ENCODE measurements at regions not wholly inside any gene's neighbourhood (a gene's known extent, or its start where the extent isn't known, plus 50 kb on each side); places are given as distances from the start of the nearest gene placed in this dataset.

DNA sequence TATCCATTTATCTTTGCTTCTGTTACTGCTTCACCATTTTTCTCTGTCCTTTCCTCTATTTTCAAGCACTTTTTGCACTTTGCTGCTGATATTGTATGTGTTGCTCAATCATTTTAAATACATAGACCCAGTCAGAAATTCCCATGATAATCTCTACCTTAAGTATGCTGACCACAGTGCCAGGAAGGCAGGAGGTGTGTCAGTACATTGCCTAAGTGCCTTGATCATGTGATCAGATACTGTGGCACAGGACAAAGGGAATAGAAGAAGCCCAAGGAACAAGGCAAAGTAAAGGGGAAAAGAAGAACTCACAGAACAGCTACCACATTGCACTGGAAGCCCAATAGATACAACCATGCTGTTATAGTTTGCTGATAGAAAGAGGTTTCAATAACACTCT is 53.7 kb upstream of the CD36 start:
- H3K36me3 ChIP-seq (ENCODE audit: control insufficient read depth in 2 of 2, extremely low read depth in 1 of 2, insufficient read depth in 2 of 2, low read length in 2 of 2), result no peaks in the 10 kb centered on the region
- no peaks in the 10 kb centered on the region for H3K9me3 ChIP-seq (ENCODE audit: control insufficient read depth, low read depth, low read length)
- no peak overlapping the region for H3K4me3 ChIP-seq (ENCODE audit: control insufficient read depth in 2 of 3, extremely low read depth in 1 of 3, insufficient read depth in 2 of 3, low read depth in 1 of 3, low read length in 3 of 3)
- no peak overlapping the region for H3K4me2 ChIP-seq (ENCODE audit: control insufficient read depth, extremely low read depth, insufficient read depth, low read depth, low read length)
- DNase-seq (ENCODE audit: low read depth, low spot score), result no peak
- H3K27me3 ChIP-seq (ENCODE audit: control insufficient read depth, extremely low read depth, insufficient read depth, low read length), result no peaks in the 10 kb centered on the region
- peak; percentile 91 for FAIRE-seq
- H3K79me2 ChIP-seq (ENCODE audit: control insufficient read depth, insufficient read depth, low read length), result no peaks in the 10 kb centered on the region
- H4K20me1 ChIP-seq (ENCODE audit: control insufficient read depth, extremely low read depth, insufficient read depth, low read length), result no peaks in the 10 kb centered on the region
- no peaks in the 10 kb centered on the region for H3K9me1 ChIP-seq (ENCODE audit: control insufficient read depth, extremely low read depth, insufficient read depth, low read length)
- H3K27ac ChIP-seq (ENCODE audit: control insufficient read depth, insufficient read depth, low read length), result no peak overlapping the region
- H3K9ac ChIP-seq (ENCODE audit: control insufficient read depth, extremely low read depth, insufficient read depth, low read length), result no peak overlapping the region
- peaks cover 8% of the 10 kb centered on the region for H3K4me1 ChIP-seq (ENCODE audit: control insufficient read depth, extremely low read depth, insufficient read depth, low read length)
- H2AFZ ChIP-seq (ENCODE audit: control insufficient read depth, low read length), result peak overlapping the region; percentile 17
- TF ChIP-seq EZH2 (IDR thresholded peaks at IDR 0.05; ENCODE audit: low read length), result no peak
- TF ChIP-seq, protein P1, sequence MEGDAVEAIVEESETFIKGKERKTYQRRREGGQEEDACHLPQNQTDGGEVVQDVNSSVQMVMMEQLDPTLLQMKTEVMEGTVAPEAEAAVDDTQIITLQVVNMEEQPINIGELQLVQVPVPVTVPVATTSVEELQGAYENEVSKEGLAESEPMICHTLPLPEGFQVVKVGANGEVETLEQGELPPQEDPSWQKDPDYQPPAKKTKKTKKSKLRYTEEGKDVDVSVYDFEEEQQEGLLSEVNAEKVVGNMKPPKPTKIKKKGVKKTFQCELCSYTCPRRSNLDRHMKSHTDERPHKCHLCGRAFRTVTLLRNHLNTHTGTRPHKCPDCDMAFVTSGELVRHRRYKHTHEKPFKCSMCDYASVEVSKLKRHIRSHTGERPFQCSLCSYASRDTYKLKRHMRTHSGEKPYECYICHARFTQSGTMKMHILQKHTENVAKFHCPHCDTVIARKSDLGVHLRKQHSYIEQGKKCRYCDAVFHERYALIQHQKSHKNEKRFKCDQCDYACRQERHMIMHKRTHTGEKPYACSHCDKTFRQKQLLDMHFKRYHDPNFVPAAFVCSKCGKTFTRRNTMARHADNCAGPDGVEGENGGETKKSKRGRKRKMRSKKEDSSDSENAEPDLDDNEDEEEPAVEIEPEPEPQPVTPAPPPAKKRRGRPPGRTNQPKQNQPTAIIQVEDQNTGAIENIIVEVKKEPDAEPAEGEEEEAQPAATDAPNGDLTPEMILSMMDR (optimal IDR thresholded peaks at IDR 0.05 in 1 of 3, IDR thresholded peaks at IDR 0.05 in 1 of 3, conservative IDR thresholded peaks at IDR 0.05 in 1 of 3; ENCODE audit: extremely low read depth in 1 of 3, insufficient read depth in 2 of 3, low read length in 3 of 3), result no peak
- dilution Hi-C loops (cut with MboI; ENCODE audit: extremely low pct_ligation_motif_present, low sequenced_read_pairs), result no loop called here

DNA sequence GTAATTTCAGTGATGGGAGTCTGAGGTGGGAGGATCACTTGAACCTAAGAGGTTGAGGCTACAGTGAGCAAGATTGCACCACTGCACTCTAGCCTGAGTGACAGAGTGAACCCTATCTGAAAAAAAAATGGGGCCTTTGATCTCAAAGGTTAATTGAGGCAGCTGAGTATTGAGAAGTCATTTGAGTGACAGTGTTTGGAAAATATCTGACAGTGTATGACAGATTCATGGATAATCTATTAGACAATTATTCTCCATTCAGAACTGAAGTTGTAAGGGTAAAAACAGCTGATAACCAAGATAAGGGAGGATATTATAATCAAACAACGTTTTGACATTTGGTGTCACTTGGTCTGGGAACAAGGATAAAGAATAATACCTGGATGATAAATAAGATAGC is 50.9 kb upstream of the CD36 start:
- no peak overlapping the region for H3K4me3 ChIP-seq (ENCODE audit: control insufficient read depth in 2 of 3, extremely low read depth in 1 of 3, insufficient read depth in 2 of 3, low read depth in 1 of 3, low read length in 3 of 3)
- TF ChIP-seq EZH2 (IDR thresholded peaks at IDR 0.05; ENCODE audit: low read length), result no peak
- TF ChIP-seq, protein P1 (optimal IDR thresholded peaks at IDR 0.05 in 1 of 3, IDR thresholded peaks at IDR 0.05 in 1 of 3, conservative IDR thresholded peaks at IDR 0.05 in 1 of 3; ENCODE audit: extremely low read depth in 1 of 3, insufficient read depth in 2 of 3, low read length in 3 of 3), result no peak
- H3K27ac ChIP-seq (ENCODE audit: control insufficient read depth, insufficient read depth, low read length), result no peak overlapping the region
- no peak overlapping the region for H3K4me2 ChIP-seq (ENCODE audit: control insufficient read depth, extremely low read depth, insufficient read depth, low read depth, low read length)
- dilution Hi-C loops (cut with MboI; ENCODE audit: extremely low pct_ligation_motif_present, low sequenced_read_pairs), result no loop called here
- H3K4me1 ChIP-seq (ENCODE audit: control insufficient read depth, extremely low read depth, insufficient read depth, low read length), result peaks cover 8% of the 10 kb centered on the region
- H3K9me3 ChIP-seq (ENCODE audit: control insufficient read depth, low read depth, low read length), result no peaks in the 10 kb centered on the region
- no peaks in the 10 kb centered on the region for H3K27me3 ChIP-seq (ENCODE audit: control insufficient read depth, extremely low read depth, insufficient read depth, low read length)
- no peaks in the 10 kb centered on the region for H3K36me3 ChIP-seq (ENCODE audit: control insufficient read depth in 2 of 2, extremely low read depth in 1 of 2, insufficient read depth in 2 of 2, low read length in 2 of 2)
- H4K20me1 ChIP-seq (ENCODE audit: control insufficient read depth, extremely low read depth, insufficient read depth, low read length), result no peaks in the 10 kb centered on the region
- H3K9me1 ChIP-seq (ENCODE audit: control insufficient read depth, extremely low read depth, insufficient read depth, low read length), result no peaks in the 10 kb centered on the region
- no peaks in the 10 kb centered on the region for H3K79me2 ChIP-seq (ENCODE audit: control insufficient read depth, insufficient read depth, low read length)
- H2AFZ ChIP-seq (ENCODE audit: control insufficient read depth, low read length), result no peak overlapping the region
- DNase-seq (ENCODE audit: low read depth, low spot score) (no peak), FAIRE-seq (no peak)
- no peak overlapping the region for H3K9ac ChIP-seq (ENCODE audit: control insufficient read depth, extremely low read depth, insufficient read depth, low read length)

Data from keratinocyte (primary cell).